ENCODE measurements at regions not wholly inside any gene's neighbourhood (a gene's known extent, or its start where the extent isn't known, plus 50 kb on each side); places are given as distances from the start of the nearest gene placed in this dataset.

GRCh38 chr12:124687174-124687902 lies 119.9 kb upstream of the NCOR2 start:
- DNase-seq (ENCODE audit: low spot score): no peak

GRCh38 chr12:124686370-124687173 lies 119.2 kb upstream of the NCOR2 start:
- DNase-seq (ENCODE audit: low spot score): no peak

- peak; percentile 59 for DNase-seq (ENCODE audit: low spot score)
Observed at GRCh38 chr12:124685689-124686369, 118.4 kb upstream of the NCOR2 start.

GRCh38 chr12:124684971-124685688 lies 117.7 kb upstream of the NCOR2 start:
- no peak for DNase-seq (ENCODE audit: low spot score)

GRCh38 chr12:124684496-124684895 lies 117.1 kb upstream of the NCOR2 start:
- no peak for DNase-seq (ENCODE audit: low spot score)

GRCh38 chr12:124683152-124684124 lies 116.0 kb upstream of the NCOR2 start:
- no peak for DNase-seq (ENCODE audit: low spot score)

GRCh38 chr12:124682425-124683151 lies 115.2 kb upstream of the NCOR2 start:
- DNase-seq (ENCODE audit: low spot score): no peak

- DNase-seq (ENCODE audit: low spot score): peak; percentile 70
Observed at GRCh38 chr12:124681779-124682391, 114.5 kb upstream of the NCOR2 start.

GRCh38 chr12:124680863-124681778 lies 113.7 kb upstream of the NCOR2 start:
- DNase-seq (ENCODE audit: low spot score): peak; percentile 99

GRCh38 chr12:124679533-124680371 lies 112.3 kb upstream of the NCOR2 start:
- no peak for DNase-seq (ENCODE audit: low spot score)

- DNase-seq (ENCODE audit: low spot score): no peak
Observed at GRCh38 chr12:124679047-124679446, 111.6 kb upstream of the NCOR2 start.

GRCh38 chr12:124678421-124678893 lies 111.0 kb upstream of the NCOR2 start:
- DNase-seq (ENCODE audit: low spot score): no peak

GRCh38 chr12:124677552-124678356 lies 110.3 kb upstream of the NCOR2 start:
- no peak for DNase-seq (ENCODE audit: low spot score)

GRCh38 chr12:124676714-124677462 lies 109.5 kb upstream of the NCOR2 start:
- no peak for DNase-seq (ENCODE audit: low spot score)

GRCh38 chr12:124675881-124676713 lies 108.7 kb upstream of the NCOR2 start:
- no peak for DNase-seq (ENCODE audit: low spot score)

Measured in kidney capillary endothelial cell (primary cell).